Thymus (tissue), 11 donors: ENCODE measurements at regions not wholly inside any gene's neighbourhood (a gene's known extent, or its start where the extent isn't known, plus 50 kb on each side); places are given as distances from the start of the nearest gene placed in this dataset.
"Not testable (repeated sequence)": the region's sequence is repeated elsewhere in the genome, so short reads cannot be mapped to it uniquely, and the experiment has no call there.

ENCODE experiments used
- DNase-seq, 9 donors: peaks; one replicate each; pipeline ENCODE4 v3.0.0-alpha.2; 2013; ENCODE audit warnings: low spot score in 9 of 9, low read depth in 6 of 9, missing footprints in 1 of 9
- H3K27ac ChIP-seq, 2 donors: one replicate each; pipeline ENCODE4 v1.5.1; 2013; ENCODE audit warnings: control low read depth in 1 of 2, low read depth in 1 of 2, low read length in 1 of 2, mild to moderate bottlenecking in 1 of 2, moderate library complexity in 1 of 2
- H3K27me3 ChIP-seq, 2 donors: one replicate each; pipeline ENCODE4 v1.5.1; 2013; ENCODE audit warnings: low read length in 1 of 2; ENCODE audit not compliant: control insufficient read depth in 2 of 2, insufficient read depth in 1 of 2
- H3K36me3 ChIP-seq, 2 donors: one replicate each; pipeline ENCODE4 v1.5.1; 2013; ENCODE audit warnings: low read length in 1 of 2, mild to moderate bottlenecking in 1 of 2, moderate library complexity in 1 of 2; ENCODE audit not compliant: control insufficient read depth in 2 of 2, insufficient read depth in 2 of 2
- H3K4me1 ChIP-seq, 2 donors: one replicate each; pipeline ENCODE4 v1.5.1; 2013; ENCODE audit warnings: low read length in 2 of 2; ENCODE audit not compliant: control insufficient read depth in 2 of 2, insufficient read depth in 2 of 2
- H3K4me3 ChIP-seq, 2 donors: one replicate each; pipeline ENCODE4 v1.5.1; 2013; ENCODE audit warnings: low read length in 2 of 2, control low read depth in 1 of 2, mild to moderate bottlenecking in 1 of 2
- H3K9me3 ChIP-seq, 2 donors: one replicate each; pipeline ENCODE4 v1.5.1; 2013; ENCODE audit warnings: low read length in 1 of 2, mild to moderate bottlenecking in 1 of 2; ENCODE audit not compliant: control insufficient read depth in 2 of 2, insufficient read depth in 1 of 2
- WGBS: extraction: QIAGEN DNeasy Blood & Tissue Kit; methylation state at CpG from one replicate; pipeline ENCODE4 v1.1.7; 2013; 5-methylcytosine and 5-hydroxymethylcytosine counted together
- donor health status: healthy.

DNA sequence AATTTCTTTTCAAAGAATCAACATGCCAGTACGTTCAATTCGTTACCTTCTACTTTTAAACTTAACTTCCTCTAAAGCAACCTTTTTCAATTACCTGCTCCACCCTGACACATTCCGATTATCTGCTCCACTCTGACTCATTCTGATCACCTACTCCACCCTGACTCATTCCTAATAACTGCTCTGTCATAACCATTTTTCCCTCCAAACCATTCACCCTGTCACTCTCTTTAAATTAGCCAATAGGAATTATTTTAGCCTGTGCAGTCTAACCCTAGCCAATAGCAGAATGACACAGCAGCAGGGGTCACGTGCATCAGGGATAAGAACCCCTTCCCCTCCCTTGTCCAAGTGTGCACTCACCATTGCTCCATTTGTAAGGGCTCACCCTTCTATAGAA, 557.4 kb upstream of the EYS start:
- Histone ChIP-seq H3K9me3 (peaks cover 0 to 6% of the 10 kb centered on the region in 2 donors), H3K4me1 (no peaks in the 10 kb centered on the region), H3K4me3 (no peak overlapping the region), H3K27me3 (no peaks in the 10 kb centered on the region), H3K36me3 (no peaks in the 10 kb centered on the region), H3K27ac (no peak overlapping the region)
- DNase-seq, result no peak
- WGBS, result 86% methylated on average over 4 of the region's 4 CpGs

DNA sequence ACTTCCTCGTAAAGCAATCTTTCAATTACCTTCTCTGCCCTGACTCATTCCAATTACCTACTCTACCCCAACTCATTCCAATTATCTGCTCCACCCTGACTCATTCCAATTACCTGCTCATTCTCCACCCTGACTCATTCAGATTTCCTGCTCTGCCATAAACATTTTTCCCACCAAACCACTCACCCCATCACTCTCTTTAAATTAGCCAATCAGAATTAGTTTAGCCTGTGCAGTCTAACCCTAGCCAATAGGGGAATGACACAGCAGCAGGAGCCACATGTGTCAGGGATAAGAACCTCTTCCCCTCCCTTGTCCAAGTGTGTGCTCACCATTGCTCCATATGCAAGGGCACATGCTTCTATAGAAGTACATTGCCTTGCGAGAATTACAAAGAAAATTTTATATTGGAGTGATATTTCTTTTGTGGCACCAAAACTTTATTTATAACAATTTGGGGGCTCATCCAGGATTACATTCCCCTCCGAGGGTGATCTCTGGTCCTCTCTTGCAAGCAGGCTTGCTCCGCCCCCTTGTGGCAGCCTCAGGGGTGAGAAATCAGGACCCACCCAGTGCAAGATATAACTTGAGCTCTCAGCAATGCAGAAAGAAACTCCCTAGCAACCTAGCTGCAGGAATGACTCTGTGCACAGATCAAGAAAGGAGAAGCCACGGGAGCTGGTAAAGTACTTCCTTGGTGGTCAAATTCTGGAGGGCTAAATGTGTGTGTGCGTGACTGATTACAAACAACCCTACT, 551.9 kb upstream of the EYS start:
- 95% methylated on average over 6 of the region's 6 CpGs for WGBS
- not testable (repeated sequence) for H3K4me3 ChIP-seq, H3K27me3 ChIP-seq, H3K27ac ChIP-seq, DNase-seq, H3K36me3 ChIP-seq, H3K4me1 ChIP-seq
- H3K9me3 ChIP-seq, result peaks cover 0 to 15% of the 10 kb centered on the region in 2 donors

DNA sequence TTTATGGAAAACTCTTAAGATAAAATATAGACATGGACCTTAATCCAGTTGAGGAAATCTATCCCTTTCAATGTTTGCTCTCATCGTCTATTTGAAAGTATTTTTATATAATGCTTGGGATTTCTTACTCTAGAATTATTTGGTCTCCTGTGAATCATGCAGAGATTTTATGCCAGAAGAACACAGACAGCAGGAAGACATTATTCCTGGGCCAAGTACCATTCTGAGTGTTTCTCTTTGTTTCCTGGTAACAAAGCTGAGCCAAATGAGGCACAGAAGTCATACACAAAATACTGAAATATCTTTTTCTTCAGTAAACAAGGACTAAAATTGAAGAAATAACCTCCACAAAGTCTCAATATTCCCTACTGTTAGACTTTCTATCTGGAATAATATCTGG, 538.2 kb upstream of the EYS start:
- DNase-seq, result no peak
- Histone ChIP-seq H3K27ac (no peak overlapping the region), H3K27me3 (no peaks in the 10 kb centered on the region), H3K4me1 (no peaks in the 10 kb centered on the region), H3K36me3 (no peaks in the 10 kb centered on the region), H3K9me3 (peaks cover 0 to 5% of the 10 kb centered on the region in 2 donors), H3K4me3 (no peak overlapping the region)
- 92% methylated on average over 1 of the region's 1 CpG for WGBS

DNA sequence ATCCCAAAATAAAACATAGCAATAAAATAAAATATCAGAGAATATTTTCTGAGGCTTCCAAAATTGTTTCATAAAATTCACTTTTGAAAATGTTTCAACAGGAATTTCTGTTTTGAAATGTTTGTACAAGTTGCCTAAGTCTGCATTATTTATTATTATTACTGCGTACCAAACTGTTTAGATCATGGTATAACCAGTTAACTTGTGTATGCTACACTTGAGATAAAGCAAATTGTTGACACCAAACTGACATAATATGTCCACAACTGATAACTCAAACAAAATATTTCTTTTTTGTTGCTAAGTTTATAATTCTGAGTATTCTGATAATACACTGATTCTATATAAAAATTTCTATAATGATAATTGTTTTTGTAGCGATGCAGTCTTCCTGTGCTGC, 531.8 kb upstream of the EYS start:
- H3K27me3 ChIP-seq, result no peaks in the 10 kb centered on the region
- no peaks in the 10 kb centered on the region for H3K4me1 ChIP-seq
- H3K27ac ChIP-seq, result no peak overlapping the region
- DNase-seq, result no peak
- H3K36me3 ChIP-seq, result no peaks in the 10 kb centered on the region
- no peak overlapping the region for H3K4me3 ChIP-seq
- H3K9me3 ChIP-seq, result peaks cover 0 to 5% of the 10 kb centered on the region in 2 donors
- 45% methylated on average over 2 of the region's 2 CpGs for WGBS

- no peak for DNase-seq
- Histone ChIP-seq H3K27me3 (no peaks in the 10 kb centered on the region), H3K27ac (no peak overlapping the region), H3K36me3 (no peaks in the 10 kb centered on the region), H3K4me1 (no peaks in the 10 kb centered on the region), H3K4me3 (no peak overlapping the region), H3K9me3 (no peaks in the 10 kb centered on the region)
- 45% methylated on average over 2 of the region's 2 CpGs for whole genome bisulfite sequencing
These were observed 525.9 kb upstream of the EYS start for GRCh38 chr6:66232890-66233289.

DNA sequence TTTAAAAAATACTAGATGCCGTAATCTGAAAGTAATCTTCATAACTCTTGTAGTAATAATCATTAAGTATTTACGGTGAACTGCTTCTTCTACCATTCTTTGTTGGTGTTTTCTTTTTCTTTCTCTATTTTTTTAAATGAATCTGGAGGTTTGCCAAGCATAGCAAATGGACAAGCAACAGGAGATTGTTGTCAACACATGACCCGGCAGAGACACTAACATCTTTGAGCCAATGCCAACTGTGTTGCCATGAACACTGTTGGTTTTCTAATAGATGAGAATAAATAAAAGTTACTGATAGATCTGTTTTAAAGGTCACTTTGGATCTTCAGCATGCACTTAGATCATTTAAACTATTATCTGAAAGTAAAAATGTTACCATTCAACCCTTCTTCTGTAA, 523.6 kb upstream of the EYS start:
- no peaks in the 10 kb centered on the region for H3K27me3 ChIP-seq
- H3K27ac ChIP-seq, result no peak overlapping the region
- DNase-seq, result no peak
- no peaks in the 10 kb centered on the region for H3K4me1 ChIP-seq
- no peak overlapping the region for H3K4me3 ChIP-seq
- H3K9me3 ChIP-seq, result no peaks in the 10 kb centered on the region
- no peaks in the 10 kb centered on the region for H3K36me3 ChIP-seq
- WGBS, result 94% methylated on average over 3 of the region's 3 CpGs

DNA sequence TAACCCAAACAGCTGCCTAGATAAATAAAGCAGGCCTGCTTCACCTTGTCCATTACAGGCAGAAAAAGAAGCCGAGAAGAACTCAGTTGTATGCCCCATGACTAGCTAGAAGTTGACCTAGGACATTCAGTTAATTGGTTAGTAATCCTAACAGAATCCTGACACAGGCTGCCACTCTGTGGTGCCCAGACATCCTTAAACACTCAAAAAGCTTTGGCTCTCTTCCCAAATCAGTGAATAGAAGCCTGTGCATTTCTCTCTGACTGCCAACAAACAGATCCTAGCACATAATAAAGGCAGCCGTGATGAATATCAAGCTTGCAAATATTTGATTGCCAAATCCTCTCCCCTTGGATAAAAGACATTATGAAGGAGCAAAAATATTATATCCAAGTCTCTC, 519.1 kb upstream of the EYS start:
- 90% methylated on average over 2 of the region's 2 CpGs for WGBS
- Histone ChIP-seq H3K4me3 (no peak overlapping the region), H3K27me3 (no peaks in the 10 kb centered on the region), H3K9me3 (no peaks in the 10 kb centered on the region), H3K36me3 (no peaks in the 10 kb centered on the region), H3K4me1 (no peaks in the 10 kb centered on the region), H3K27ac (no peak overlapping the region)
- DNase-seq, result no peak

- DNase-seq, result no peak
- 84% methylated on average over 3 of the region's 3 CpGs for WGBS
- Histone ChIP-seq H3K27me3 (no peaks in the 10 kb centered on the region), H3K4me3 (no peak overlapping the region), H3K4me1 (no peaks in the 10 kb centered on the region), H3K27ac (no peak overlapping the region), H3K9me3 (peaks cover 0 to 14% of the 10 kb centered on the region in 2 donors), H3K36me3 (no peaks in the 10 kb centered on the region)
These were observed 503.9 kb upstream of the EYS start for GRCh38 chr6:66210964-66211363.

- Histone ChIP-seq H3K27me3 (no peaks in the 10 kb centered on the region), H3K4me3 (no peak overlapping the region), H3K9me3 (peaks cover 0 to 7% of the 10 kb centered on the region in 2 donors), H3K27ac (no peak overlapping the region), H3K36me3 (no peaks in the 10 kb centered on the region), H3K4me1 (no peaks in the 10 kb centered on the region)
- no peak for DNase-seq
- WGBS, result 95% methylated on average over 2 of the region's 2 CpGs
These were observed 493.4 kb upstream of the EYS start for GRCh38 chr6:66200390-66200789.
